ENCODE measurements at regions not wholly inside any gene's neighbourhood (a gene's known extent, or its start where the extent isn't known, plus 50 kb on each side); places are given as distances from the start of the nearest gene placed in this dataset.

- no peak for TF ChIP-seq POLR2A (IDR thresholded peaks at IDR 0.05)
- TF ChIP-seq CTCF (IDR thresholded peaks at IDR 0.05) = no peak
- Histone ChIP-seq H3K4me1 (peaks cover 20% of the 10 kb centered on the region), H3K9me3 (no peaks in the 10 kb centered on the region), H3K4me3 (no peak overlapping the region), H3K27me3 (no peaks in the 10 kb centered on the region), H3K36me3 (ENCODE audit: low read depth, missing control alignments) (no peaks in the 10 kb centered on the region), H3K27ac (peak overlapping the region in 1 of 2 donors; percentile 45)
- WGBS, 2 donors = 28 to 47% methylated on average over 3 to 4 of the region's 4 CpGs
- intact Hi-C loops (cut with DNase I; ENCODE audit: low total_unique reads) = no loop called here
- peak; percentile 57 for DNase-seq
These were observed 51.9 kb upstream of the IGSF9B start for GRCh38 chr11:134008634-134009071.

- WGBS, 2 donors = 92 to 98% methylated on average over 4 of the region's 4 CpGs
- no peak overlapping the region for H3K27ac ChIP-seq
- no peaks in the 10 kb centered on the region for H3K36me3 ChIP-seq (ENCODE audit: low read depth, missing control alignments)
- intact Hi-C loops (cut with DNase I; ENCODE audit: low total_unique reads) = no loop called here
- no peaks in the 10 kb centered on the region for H3K27me3 ChIP-seq
- H3K4me1 ChIP-seq = peaks cover 3% of the 10 kb centered on the region
- H3K4me3 ChIP-seq = no peak overlapping the region
- H3K9me3 ChIP-seq = no peaks in the 10 kb centered on the region
- TF ChIP-seq POLR2A (IDR thresholded peaks at IDR 0.05) (no peak), CTCF (IDR thresholded peaks at IDR 0.05) (no peak)
- DNase-seq = no peak
These were observed 55.4 kb upstream of the JAM3 start for GRCh38 chr11:134013518-134013917.

GRCh38 chr11:134014511-134014910 lies 54.4 kb upstream of the JAM3 start:
- H3K36me3 ChIP-seq (ENCODE audit: low read depth, missing control alignments) = no peaks in the 10 kb centered on the region
- no peak overlapping the region for H3K27ac ChIP-seq
- no peak overlapping the region for H3K4me3 ChIP-seq
- no peaks in the 10 kb centered on the region for H3K27me3 ChIP-seq
- TF ChIP-seq CTCF (IDR thresholded peaks at IDR 0.05) = peak in 1 of 3 experiments; percentile 27
- no peak for TF ChIP-seq POLR2A (IDR thresholded peaks at IDR 0.05)
- intact Hi-C loops (cut with DNase I; ENCODE audit: low total_unique reads) = no loop called here
- peak; percentile 37 for DNase-seq
- WGBS, 2 donors = 73 to 79% methylated on average over 5 of the region's 5 CpGs
- no peaks in the 10 kb centered on the region for H3K4me1 ChIP-seq
- H3K9me3 ChIP-seq = no peaks in the 10 kb centered on the region

GRCh38 chr11:134015556-134015955 lies 53.3 kb upstream of the JAM3 start:
- no peaks in the 10 kb centered on the region for H3K36me3 ChIP-seq (ENCODE audit: low read depth, missing control alignments)
- H3K4me1 ChIP-seq = no peaks in the 10 kb centered on the region
- DNase-seq = no peak
- intact Hi-C loops (cut with DNase I; ENCODE audit: low total_unique reads) = no loop called here
- H3K27me3 ChIP-seq = no peaks in the 10 kb centered on the region
- H3K27ac ChIP-seq = no peak overlapping the region
- 59 to 68% methylated on average over 5 of the region's 5 CpGs for WGBS, 2 donors
- no peak overlapping the region for H3K4me3 ChIP-seq
- H3K9me3 ChIP-seq = no peaks in the 10 kb centered on the region
- TF ChIP-seq CTCF (IDR thresholded peaks at IDR 0.05) (no peak), POLR2A (IDR thresholded peaks at IDR 0.05) (no peak)
